Panc1 (cell line): ENCODE measurements at regions not wholly inside any gene's neighbourhood (a gene's known extent, or its start where the extent isn't known, plus 50 kb on each side); places are given as distances from the start of the nearest gene placed in this dataset.

Experiments
- CTCF ChIP-seq: fragments of 450-650 bp; IDR thresholded peaks from 2 replicates; pipeline ENCODE4 v1.5.1; 2017; ENCODE audit warnings: mild to moderate bottlenecking
- SIN3A ChIP-seq: IDR thresholded peaks from 2 replicates; pipeline ENCODE4 v1.6.1; 2012; ENCODE audit warnings: low read depth, mild to moderate bottlenecking, low read length, moderate library complexity, borderline replicate concordance; ENCODE audit not compliant: insufficient read depth

GRCh38 chr9:20048985-20049384 lies 260.1 kb upstream of the SLC24A2 start:
- no peak for TF ChIP-seq CTCF
- no peak for TF ChIP-seq SIN3A
